ENCODE measurements at regions not wholly inside any gene's neighbourhood (a gene's known extent, or its start where the extent isn't known, plus 50 kb on each side); places are given as distances from the start of the nearest gene placed in this dataset.

GRCh38 chr5:162484095-162484494 lies 416.5 kb downstream of the GABRG2 start:
- H3F3A ChIP-seq (ENCODE audit: insufficient read depth) = no peaks in the 10 kb centered on the region
- no peak overlapping the region for H3K4me2 ChIP-seq (ENCODE audit: low read depth, low read length, poor library complexity, severe bottlenecking)
- TF ChIP-seq EZH2phosphoT487 (conservative IDR thresholded peaks at IDR 0.05; ENCODE audit: low read length) (no peak), CTCF (IDR thresholded peaks at IDR 0.05; ENCODE audit: insufficient read depth, low read length, poor library complexity, severe bottlenecking) (no peak)

GRCh38 chr5:162484986-162485385 lies 417.4 kb downstream of the GABRG2 start:
- Histone ChIP-seq H3K9ac (ENCODE audit: low read length) (no peak overlapping the region), H4K20me1 (ENCODE audit: low read depth, low read length) (no peaks in the 10 kb centered on the region), H3K9me2 (replicated peaks; ENCODE audit: insufficient read depth, low read length) (no peaks in the 10 kb centered on the region), H3K27me3 (ENCODE audit: low read length) (no peaks in the 10 kb centered on the region), H3K4me2 (ENCODE audit: low read depth, low read length, poor library complexity, severe bottlenecking) (no peak overlapping the region), H3F3A (ENCODE audit: insufficient read depth) (no peaks in the 10 kb centered on the region), H3K79me2 (ENCODE audit: insufficient read depth, low read length) (no peaks in the 10 kb centered on the region), H3K27ac (ENCODE audit: low read depth, low read length) (no peak overlapping the region), H3K4me3 (ENCODE audit: insufficient read depth, low read length, poor library complexity, severe bottlenecking) (no peak overlapping the region), H2AFZ (ENCODE audit: low read depth, low read length, severe bottlenecking) (no peak overlapping the region), H3K36me3 (ENCODE audit: low read length) (no peaks in the 10 kb centered on the region), H3K9me3 (ENCODE audit: insufficient read depth, low read length) (no peaks in the 10 kb centered on the region)
- no peak for TF ChIP-seq EZH2phosphoT487 (conservative IDR thresholded peaks at IDR 0.05; ENCODE audit: low read length)
- no peak for TF ChIP-seq CTCF (IDR thresholded peaks at IDR 0.05; ENCODE audit: insufficient read depth, low read length, poor library complexity, severe bottlenecking)

More at GRCh38 chr5:162484095-162484494, 416.5 kb downstream of the GABRG2 start:
- H3K4me3 ChIP-seq (ENCODE audit: insufficient read depth, low read length, poor library complexity, severe bottlenecking) = no peak overlapping the region
- no peaks in the 10 kb centered on the region for H4K20me1 ChIP-seq (ENCODE audit: low read depth, low read length)
- no peak overlapping the region for H3K27ac ChIP-seq (ENCODE audit: low read depth, low read length)
- H3K9me3 ChIP-seq (ENCODE audit: insufficient read depth, low read length) = no peaks in the 10 kb centered on the region
- H3K27me3 ChIP-seq (ENCODE audit: low read length) = no peaks in the 10 kb centered on the region
- no peaks in the 10 kb centered on the region for H3K9me2 ChIP-seq (replicated peaks; ENCODE audit: insufficient read depth, low read length)
- no peaks in the 10 kb centered on the region for H3K36me3 ChIP-seq (ENCODE audit: low read length)
- H3K79me2 ChIP-seq (ENCODE audit: insufficient read depth, low read length) = no peaks in the 10 kb centered on the region
- H3K9ac ChIP-seq (ENCODE audit: low read length) = no peak overlapping the region
- H2AFZ ChIP-seq (ENCODE audit: low read depth, low read length, severe bottlenecking) = no peak overlapping the region

GRCh38 chr5:162485666-162486292 lies 418.2 kb downstream of the GABRG2 start:
- H3F3A ChIP-seq (ENCODE audit: insufficient read depth) = no peaks in the 10 kb centered on the region
- no peak overlapping the region for H2AFZ ChIP-seq (ENCODE audit: low read depth, low read length, severe bottlenecking)
- no peak overlapping the region for H3K4me3 ChIP-seq (ENCODE audit: insufficient read depth, low read length, poor library complexity, severe bottlenecking)
- no peak overlapping the region for H3K27ac ChIP-seq (ENCODE audit: low read depth, low read length)
- H3K9ac ChIP-seq (ENCODE audit: low read length) = no peak overlapping the region
- no peaks in the 10 kb centered on the region for H4K20me1 ChIP-seq (ENCODE audit: low read depth, low read length)
- no peaks in the 10 kb centered on the region for H3K36me3 ChIP-seq (ENCODE audit: low read length)
- H3K79me2 ChIP-seq (ENCODE audit: insufficient read depth, low read length) = no peaks in the 10 kb centered on the region
- H3K9me2 ChIP-seq (replicated peaks; ENCODE audit: insufficient read depth, low read length) = no peaks in the 10 kb centered on the region
- H3K27me3 ChIP-seq (ENCODE audit: low read length) = no peaks in the 10 kb centered on the region
- no peaks in the 10 kb centered on the region for H3K9me3 ChIP-seq (ENCODE audit: insufficient read depth, low read length)
- TF ChIP-seq CTCF (IDR thresholded peaks at IDR 0.05; ENCODE audit: insufficient read depth, low read length, poor library complexity, severe bottlenecking) (no peak), EZH2phosphoT487 (conservative IDR thresholded peaks at IDR 0.05; ENCODE audit: low read length) (no peak)
- no peak overlapping the region for H3K4me2 ChIP-seq (ENCODE audit: low read depth, low read length, poor library complexity, severe bottlenecking)

Data from SU-DHL-6 (cell line).